ENCODE measurements at regions not wholly inside any gene's neighbourhood (a gene's known extent, or its start where the extent isn't known, plus 50 kb on each side); places are given as distances from the start of the nearest gene placed in this dataset.

- TF ChIP-seq REST (IDR thresholded peaks at IDR 0.05) (no peak), GABPA (IDR thresholded peaks at IDR 0.05 in 1 of 2, conservative IDR thresholded peaks at IDR 0.05 in 1 of 2) (no peak), NR2F2 (IDR thresholded peaks at IDR 0.05) (no peak)
Measured at GRCh38 chr5:164627021-164627420, 1121.6 kb downstream of the MAT2B start (continued).

- H3K4me1 ChIP-seq (ENCODE audit: control insufficient read depth in 4 of 4, insufficient read depth in 4 of 4, low read length in 3 of 4): no peaks in the 10 kb centered on the region
- 55% methylated on average over 1 of the region's 1 CpG for WGBS
- peaks cover 0 to 3% (median 0%) of the 10 kb centered on the region in 4 donors for H3K27me3 ChIP-seq (ENCODE audit: control insufficient read depth in 4 of 4, insufficient read depth in 4 of 4, low read length in 3 of 4)
- TF ChIP-seq HNF4A (conservative IDR thresholded peaks at IDR 0.05) (no peak), NR2F2 (IDR thresholded peaks at IDR 0.05) (no peak), HNF4G (IDR thresholded peaks at IDR 0.05) (no peak), ZBTB33 (IDR thresholded peaks at IDR 0.05) (no peak), GABPA (IDR thresholded peaks at IDR 0.05 in 1 of 2, conservative IDR thresholded peaks at IDR 0.05 in 1 of 2) (no peak), ATF3 (IDR thresholded peaks at IDR 0.05) (no peak), EGR1 (IDR thresholded peaks at IDR 0.05; ENCODE audit: low read depth in 2 of 2) (no peak), RAD21 (IDR thresholded peaks at IDR 0.05) (no peak)
- H3K9me3 ChIP-seq (ENCODE audit: control insufficient read depth in 4 of 4, low read length in 3 of 4): no peaks in the 10 kb centered on the region
- no peaks in the 10 kb centered on the region for H3K36me3 ChIP-seq (ENCODE audit: control insufficient read depth in 4 of 4, insufficient read depth in 3 of 4, low read depth in 1 of 4, low read length in 3 of 4)
- H3K4me3 ChIP-seq (ENCODE audit: low read depth in 1 of 3, low read length in 3 of 3): no peak overlapping the region
- H3K9ac ChIP-seq (ENCODE audit: low read depth in 1 of 2, low read length in 2 of 2): no peak overlapping the region
- DNase-seq (ENCODE audit: low spot score): no peak
- H3K27ac ChIP-seq (ENCODE audit: low read depth in 1 of 2, low read length in 2 of 2): no peak overlapping the region
Measured at GRCh38 chr5:164636456-164636855, 1131.0 kb downstream of the MAT2B start.

GRCh38 chr5:164637931-164638521 lies 1132.6 kb downstream of the MAT2B start:
- Histone ChIP-seq H3K4me3 (ENCODE audit: low read depth in 1 of 3, low read length in 3 of 3) (no peak overlapping the region), H3K36me3 (ENCODE audit: control insufficient read depth in 4 of 4, insufficient read depth in 3 of 4, low read depth in 1 of 4, low read length in 3 of 4) (no peaks in the 10 kb centered on the region), H3K27ac (ENCODE audit: low read depth in 1 of 2, low read length in 2 of 2) (no peak overlapping the region), H3K27me3 (ENCODE audit: control insufficient read depth in 4 of 4, insufficient read depth in 4 of 4, low read length in 3 of 4) (no peaks in the 10 kb centered on the region), H3K9ac (ENCODE audit: low read depth in 1 of 2, low read length in 2 of 2) (no peak overlapping the region), H3K4me1 (ENCODE audit: control insufficient read depth in 4 of 4, insufficient read depth in 4 of 4, low read length in 3 of 4) (no peaks in the 10 kb centered on the region), H3K9me3 (ENCODE audit: control insufficient read depth in 4 of 4, low read length in 3 of 4) (no peaks in the 10 kb centered on the region)
- 67% methylated on average over 4 of the region's 4 CpGs for WGBS
- no peak for TF ChIP-seq HNF4A (conservative IDR thresholded peaks at IDR 0.05)
- no peak for TF ChIP-seq CTCF (IDR thresholded peaks at IDR 0.05; ENCODE audit: low read depth, low read length, missing input control)
- no peak for DNase-seq (ENCODE audit: low spot score)

Data from liver (tissue), 8 donors.